GM21423 (cell line): ENCODE measurements at regions not wholly inside any gene's neighbourhood (a gene's known extent, or its start where the extent isn't known, plus 50 kb on each side); places are given as distances from the start of the nearest gene placed in this dataset.

Experiments
- ATAC-seq: cut with Tn5 transposase; IDR thresholded peaks from one replicate; pipeline ENCODE4 v1.9.1; 2021; ENCODE audit warnings: mild to moderate bottlenecking, moderate library complexity; ENCODE audit not compliant: unreplicated experiment

- no peak for ATAC-seq
These were observed 344.2 kb upstream of the MCTP2 start for GRCh38 chr15:93887151-93887550.

DNA sequence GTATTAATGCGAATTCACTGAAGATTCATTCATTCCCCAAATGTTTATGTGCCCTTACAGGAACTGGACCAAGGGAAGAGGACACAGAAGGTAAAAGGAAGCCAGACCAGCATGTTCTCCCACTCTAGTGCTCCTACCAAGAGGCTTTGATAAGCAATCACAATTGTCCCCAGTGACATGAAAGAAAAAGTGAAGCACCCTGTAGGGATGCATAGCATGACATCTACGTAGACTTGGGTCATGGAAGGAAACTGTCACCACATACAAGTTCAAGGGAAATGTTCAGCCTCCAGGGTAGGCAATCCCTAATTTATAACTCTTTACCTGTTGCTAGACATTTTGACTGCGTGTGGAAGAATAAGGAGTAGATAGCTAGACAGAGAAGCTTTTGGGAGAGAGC lies 348.6 kb upstream of the MCTP2 start:
- ATAC-seq = no peak

GRCh38 chr15:93882141-93882540 lies 349.2 kb upstream of the MCTP2 start:
- ATAC-seq = no peak

GRCh38 chr15:93881310-93881709 lies 350.1 kb upstream of the MCTP2 start:
- ATAC-seq = no peak

GRCh38 chr15:93880358-93880757 lies 351.0 kb upstream of the MCTP2 start:
- no peak for ATAC-seq

GRCh38 chr15:93870583-93870982 lies 360.8 kb upstream of the MCTP2 start:
- ATAC-seq = no peak

DNA sequence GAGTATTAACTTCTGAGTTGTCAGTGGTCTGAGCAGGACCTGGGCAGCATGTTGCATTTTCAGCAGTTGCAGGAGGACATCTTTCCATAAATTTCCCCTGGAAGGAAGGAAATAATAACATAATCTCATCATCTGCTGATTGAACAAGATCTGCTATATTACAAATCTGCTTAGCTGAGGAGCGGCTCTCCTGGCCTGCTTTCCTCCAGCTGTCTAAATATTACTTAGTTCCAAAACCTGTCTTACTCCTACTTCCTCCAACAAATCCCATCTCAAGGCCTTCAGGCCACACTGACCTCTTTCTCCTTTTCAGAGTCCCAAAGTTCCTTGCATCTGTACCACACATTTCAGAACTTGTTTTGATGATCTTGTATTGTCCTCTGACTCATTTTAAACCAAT lies 364.4 kb upstream of the MCTP2 start:
- ATAC-seq = no peak

DNA sequence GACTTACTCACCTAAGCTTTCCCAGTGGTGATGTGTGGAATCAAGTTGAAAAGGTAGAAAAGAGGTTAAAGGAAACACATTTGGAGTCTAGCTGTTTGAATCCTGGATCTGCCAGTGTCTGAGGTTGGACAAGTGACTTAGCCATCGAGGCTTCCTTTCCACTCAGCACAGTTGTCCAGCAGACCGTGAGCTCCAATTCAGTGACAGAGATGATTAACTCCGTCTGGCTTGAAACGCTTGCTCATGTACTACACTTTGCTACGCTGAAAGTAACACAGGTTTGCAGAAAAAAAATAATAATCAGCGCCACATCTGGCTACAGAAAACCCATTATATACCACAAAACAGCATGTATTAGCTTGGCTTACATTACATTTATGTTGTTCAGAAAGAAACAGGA lies 364.9 kb upstream of the MCTP2 start:
- ATAC-seq = no peak

- ATAC-seq = no peak
These were observed 365.8 kb upstream of the MCTP2 start for GRCh38 chr15:93865586-93865985.

- ATAC-seq = no peak
These were observed 368.6 kb upstream of the MCTP2 start for GRCh38 chr15:93862791-93863190.

GRCh38 chr15:93861956-93862741 lies 369.2 kb upstream of the MCTP2 start:
- ATAC-seq = no peak

DNA sequence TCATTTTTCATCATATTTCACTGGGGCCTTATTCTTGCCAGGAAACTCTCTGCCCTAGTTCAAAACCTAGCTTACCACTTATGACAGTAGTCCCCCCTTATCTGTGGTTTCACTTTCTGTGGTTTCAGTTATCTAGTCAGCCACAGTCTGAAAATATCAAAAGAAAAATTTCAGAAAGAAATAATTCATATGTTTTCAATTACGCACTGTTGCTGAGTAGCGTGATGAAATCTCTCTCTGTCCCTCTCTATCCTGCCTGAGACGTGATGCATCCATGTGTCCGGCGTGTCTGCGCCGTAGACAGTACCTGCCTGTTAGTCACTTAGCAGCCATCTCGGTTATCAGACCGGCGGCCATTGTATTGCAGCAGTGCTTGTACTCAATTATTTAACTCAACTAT lies 369.9 kb upstream of the MCTP2 start:
- ATAC-seq = no peak

GRCh38 chr15:93860701-93861100 lies 370.7 kb upstream of the MCTP2 start:
- no peak for ATAC-seq

DNA sequence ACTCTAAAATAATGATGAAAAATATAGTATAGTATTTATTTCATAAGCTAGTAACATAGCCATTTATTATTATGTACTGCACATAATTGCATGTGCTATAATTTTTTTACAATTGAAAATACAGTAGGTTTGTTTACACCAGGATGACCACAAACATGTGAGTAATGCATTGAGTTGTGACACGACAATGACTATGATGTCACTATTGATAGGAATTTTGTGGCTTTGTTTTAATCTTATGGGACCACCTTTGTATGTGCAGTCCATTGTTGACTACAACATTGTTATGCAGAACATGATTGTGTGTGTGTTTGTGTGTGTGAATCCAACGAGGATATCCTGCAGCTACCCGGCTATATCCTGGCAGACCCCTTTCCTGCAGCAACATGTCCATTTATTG lies 372.2 kb upstream of the MCTP2 start:
- no peak for ATAC-seq

GRCh38 chr15:93855181-93855826 lies 376.1 kb upstream of the MCTP2 start:
- ATAC-seq = no peak

- ATAC-seq = no peak
These were observed 377.3 kb upstream of the MCTP2 start for GRCh38 chr15:93854088-93854487.

GRCh38 chr15:93852761-93853160 lies 378.6 kb upstream of the MCTP2 start:
- ATAC-seq = no peak

DNA sequence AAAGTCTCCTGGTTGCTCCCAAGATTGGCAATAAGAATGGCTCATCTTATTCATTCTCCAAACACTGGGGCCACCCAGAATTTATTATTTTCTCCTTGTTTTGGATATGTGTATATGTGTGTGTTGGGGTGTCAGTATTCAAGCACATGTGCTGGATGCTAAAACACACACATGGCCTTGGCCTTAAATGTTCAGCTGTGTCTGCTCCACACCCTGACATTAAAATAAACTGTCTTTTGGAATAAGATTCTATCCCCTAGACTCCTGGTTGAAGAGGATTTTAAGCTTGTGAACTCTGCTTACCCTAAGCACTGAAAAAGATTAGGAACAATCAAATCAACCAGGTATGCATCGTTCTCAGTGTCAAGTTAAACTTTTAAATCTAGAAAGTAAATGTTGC lies 382.9 kb upstream of the MCTP2 start:
- no peak for ATAC-seq

GRCh38 chr15:93848076-93848475 lies 383.3 kb upstream of the MCTP2 start:
- no peak for ATAC-seq

- no peak for ATAC-seq
These were observed 385.2 kb upstream of the MCTP2 start for GRCh38 chr15:93846148-93846547.

GRCh38 chr15:93837450-93837849 lies 393.9 kb upstream of the MCTP2 start:
- no peak for ATAC-seq

GRCh38 chr15:93835344-93835743 lies 396.0 kb upstream of the MCTP2 start:
- no peak for ATAC-seq

GRCh38 chr15:93831641-93832040 lies 399.7 kb upstream of the MCTP2 start:
- no peak for ATAC-seq
